Left lung (tissue), 4 donors: ENCODE measurements at regions not wholly inside any gene's neighbourhood (a gene's known extent, or its start where the extent isn't known, plus 50 kb on each side); places are given as distances from the start of the nearest gene placed in this dataset.
A peak's percentile ranks its signal among the peaks of the same experiment; 100 is the strongest.

Experiments
- ATAC-seq: fragments of 200-7000 bp; cut with Tn5 transposase; one replicate; pipeline ENCODE4 v1.9.1; 2020; ENCODE audit warnings: moderate library complexity
- DNase-seq, 4 donors: peaks; one replicate each; pipeline ENCODE4 v3.0.0-alpha.2; 2013 to 2020
- H3K27ac ChIP-seq, 2 donors: fragments of 200-600 bp; sonication (generic) in 1 of 2; one replicate each; pipeline versions ENCODE4 v1.5.0 to v1.8.0; 2020 to 2021
- H3K27me3 ChIP-seq, 2 donors: fragments of 200-600 bp; sonication (generic) in 1 of 2; one replicate each; pipeline versions ENCODE4 v1.5.0 to v1.8.0; 2020 to 2021
- H3K36me3 ChIP-seq, 2 donors: fragments of 200-600 bp; sonication (generic) in 1 of 2; one replicate each; pipeline versions ENCODE4 v1.5.0 to v1.8.0; 2020 to 2021
- H3K4me1 ChIP-seq, 2 donors: fragments of 200-600 bp; one replicate each; pipeline ENCODE4 v1.8.0; 2021
- H3K4me3 ChIP-seq, 2 donors: fragments of 200-600 bp; sonication (generic) in 1 of 2; one replicate each; pipeline versions ENCODE4 v1.5.0 to v1.8.0; 2020 to 2021; ENCODE audit warnings: mild to moderate bottlenecking in 1 of 2
- H3K9me3 ChIP-seq, 2 donors: fragments of 200-600 bp; sonication (generic) in 1 of 2; one replicate each; pipeline versions ENCODE4 v1.5.0 to v1.8.0; 2020 to 2021
- CTCF ChIP-seq, 2 donors: fragments of 200-600 bp; sonication (generic) in 1 of 2; IDR thresholded peaks; one replicate each; pipeline versions ENCODE4 v1.5.0 to v1.8.0; 2021; ENCODE audit warnings: antibody characterized with exemption in 2 of 2
- intact Hi-C, 2 donors: fragments of 100-400 bp; cut with DNase I; formaldehyde crosslinking; loops; one replicate each; pipeline versions ENCODE4 v1.11.2 to v1.14.2; 2022
- donor health status: DM: no; HTN: yes; CAD: no.
- donor health status: DM: no; HTN: no; CAD: no.

DNA sequence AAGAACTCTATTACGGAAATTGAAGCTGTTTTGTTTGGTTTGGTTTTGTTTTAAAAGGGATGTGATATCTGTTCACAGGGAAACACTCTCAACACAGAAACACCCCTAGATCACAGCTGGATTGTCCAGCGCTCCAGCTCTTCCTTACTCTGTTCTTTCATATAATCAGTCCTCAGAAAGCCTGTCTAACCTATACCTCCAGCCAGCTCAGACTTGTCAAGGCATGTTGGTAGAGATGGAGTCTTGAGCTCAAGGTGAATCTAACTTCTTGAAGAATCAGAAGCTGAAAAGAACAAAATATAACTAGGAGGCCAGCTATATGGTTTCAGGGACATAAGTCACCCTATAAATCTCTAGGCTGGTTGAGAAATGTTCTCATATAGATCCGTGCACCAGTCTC, 110.2 kb upstream of the EPHA3 start:
- Histone ChIP-seq H3K27ac (no peak overlapping the region), H3K4me3 (no peak overlapping the region), H3K9me3 (no peaks in the 10 kb centered on the region), H3K36me3 (no peaks in the 10 kb centered on the region), H3K4me1 (no peaks in the 10 kb centered on the region), H3K27me3 (no peaks in the 10 kb centered on the region)
- TF ChIP-seq CTCF (IDR thresholded peaks at IDR 0.05): no peak
- intact Hi-C loops: no loop called here
- DNase-seq (no peak), ATAC-seq (no peak)

GRCh38 chr3:89000886-89001285, 106.5 kb upstream of the EPHA3 start:
- no peaks in the 10 kb centered on the region for H3K9me3 ChIP-seq
- no peak for ATAC-seq

DNA sequence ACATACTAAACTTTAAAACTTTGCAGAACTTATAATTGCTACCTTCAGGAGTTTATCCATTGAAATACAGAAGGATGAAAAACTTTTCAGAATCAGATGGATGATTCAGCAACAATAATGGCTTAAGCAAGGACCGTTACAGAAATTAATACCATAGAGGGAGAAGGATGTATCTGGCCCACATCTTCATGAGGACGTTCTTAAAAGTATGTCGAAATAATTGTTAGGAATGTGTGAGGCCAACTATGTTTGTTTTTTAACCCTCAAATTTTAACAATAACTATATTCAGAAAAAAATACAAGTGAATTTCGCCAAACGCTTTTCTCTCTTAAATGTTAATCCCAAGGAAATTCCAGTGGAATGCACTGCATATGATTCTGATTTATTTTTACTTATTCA, 105.2 kb upstream of the EPHA3 start:
- TF ChIP-seq CTCF (IDR thresholded peaks at IDR 0.05): no peak
- Histone ChIP-seq H3K27me3 (no peaks in the 10 kb centered on the region), H3K4me3 (no peak overlapping the region), H3K27ac (no peak overlapping the region), H3K9me3 (no peaks in the 10 kb centered on the region), H3K36me3 (no peaks in the 10 kb centered on the region), H3K4me1 (no peaks in the 10 kb centered on the region)
- DNase-seq: no peak
- intact Hi-C loops: no loop called here
- ATAC-seq: no peak

More at GRCh38 chr3:89000886-89001285, 106.5 kb upstream of the EPHA3 start:
- TF ChIP-seq CTCF (IDR thresholded peaks at IDR 0.05): no peak
- no peak for DNase-seq
- no peaks in the 10 kb centered on the region for H3K4me1 ChIP-seq
- no peak overlapping the region for H3K4me3 ChIP-seq
- H3K36me3 ChIP-seq: no peaks in the 10 kb centered on the region
- no peak overlapping the region for H3K27ac ChIP-seq
- intact Hi-C loops: no loop called here
- no peaks in the 10 kb centered on the region for H3K27me3 ChIP-seq

DNA sequence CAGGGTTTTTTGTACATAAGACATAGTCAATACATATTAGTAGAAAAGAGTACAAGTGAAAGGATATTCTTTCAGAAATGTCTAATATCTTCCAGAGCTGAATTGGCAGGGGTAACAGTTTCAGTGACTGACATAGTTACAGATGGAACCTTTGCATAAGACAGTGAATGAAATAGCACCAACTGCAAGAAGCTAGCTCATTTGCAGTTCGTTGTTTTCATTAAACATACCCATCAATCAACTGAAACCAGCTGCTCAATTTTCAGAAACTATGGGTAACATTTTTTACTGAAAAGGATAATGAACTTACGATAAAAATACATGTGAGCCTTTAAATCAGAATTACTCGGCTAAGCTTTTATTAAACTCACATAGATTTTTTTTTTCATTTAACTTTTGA, 93.9 kb upstream of the EPHA3 start:
- ATAC-seq: no peak

GRCh38 chr3:89017531-89017930, 89.9 kb upstream of the EPHA3 start:
- ATAC-seq (no peak), DNase-seq (peak in 2 of 4 donors; percentile 10 to 16)
- Histone ChIP-seq H3K4me3 (no peak overlapping the region), H3K4me1 (no peaks in the 10 kb centered on the region), H3K36me3 (no peaks in the 10 kb centered on the region), H3K27me3 (no peaks in the 10 kb centered on the region), H3K27ac (no peak overlapping the region), H3K9me3 (peaks cover 0 to 5% of the 10 kb centered on the region in 2 donors)
- intact Hi-C loops: no loop called here
- no peak for TF ChIP-seq CTCF (IDR thresholded peaks at IDR 0.05)

More for the DNA sequence above, 93.9 kb upstream of the EPHA3 start:
- H3K36me3 ChIP-seq: no peaks in the 10 kb centered on the region
- no peaks in the 10 kb centered on the region for H3K9me3 ChIP-seq
- no peak overlapping the region for H3K4me3 ChIP-seq
- H3K4me1 ChIP-seq: no peaks in the 10 kb centered on the region
- no peak overlapping the region for H3K27ac ChIP-seq
- intact Hi-C loops: no loop called here
- no peaks in the 10 kb centered on the region for H3K27me3 ChIP-seq
- DNase-seq: no peak
- TF ChIP-seq CTCF (IDR thresholded peaks at IDR 0.05): no peak
